ENCODE measurements at regions not wholly inside any gene's neighbourhood (a gene's known extent, or its start where the extent isn't known, plus 50 kb on each side); places are given as distances from the start of the nearest gene placed in this dataset.

GRCh38 chr6:56343295-56343694, 95.9 kb upstream of the COL21A1 start:
- Histone ChIP-seq H3K27ac (ENCODE audit: low read length) (no peak overlapping the region), H4K20me1 (ENCODE audit: insufficient read depth, low read length) (no peaks in the 10 kb centered on the region), H3K4me3 (ENCODE audit: low read depth in 1 of 2, low read length in 2 of 2) (no peak overlapping the region), H3K4me2 (ENCODE audit: insufficient read depth, low read length) (no peak overlapping the region), H2AFZ (ENCODE audit: low read depth, low read length) (no peak overlapping the region), H3K4me1 (ENCODE audit: insufficient read depth, low read length) (no peaks in the 10 kb centered on the region), H3K27me3 (ENCODE audit: insufficient read depth, low read length, poor library complexity) (no peaks in the 10 kb centered on the region), H3K36me3 (ENCODE audit: insufficient read depth, low read length) (no peaks in the 10 kb centered on the region), H3K9ac (ENCODE audit: low read depth, low read length) (no peak overlapping the region), H3K79me2 (ENCODE audit: insufficient read depth, low read length) (no peaks in the 10 kb centered on the region), H3K9me3 (ENCODE audit: insufficient read depth, low read length, severe bottlenecking) (no peaks in the 10 kb centered on the region)
- no peak for TF ChIP-seq CTCF (IDR thresholded peaks at IDR 0.05; ENCODE audit: borderline replicate concordance, extremely low read depth, low read length, poor library complexity, severe bottlenecking)
- no peak for TF ChIP-seq EZH2 (IDR thresholded peaks at IDR 0.05; ENCODE audit: borderline replicate concordance, low read depth, low read length, severe bottlenecking)
- ATAC-seq (ENCODE audit: insufficient read depth, low read depth) (no peak), DNase-seq (no peak)

- H3K4me1 ChIP-seq (ENCODE audit: insufficient read depth, low read length), result no peaks in the 10 kb centered on the region
- H3K9me3 ChIP-seq (ENCODE audit: insufficient read depth, low read length, severe bottlenecking), result no peaks in the 10 kb centered on the region
- ATAC-seq (ENCODE audit: insufficient read depth, low read depth) (no peak), DNase-seq (no peak)
- H2AFZ ChIP-seq (ENCODE audit: low read depth, low read length), result no peak overlapping the region
- no peaks in the 10 kb centered on the region for H4K20me1 ChIP-seq (ENCODE audit: insufficient read depth, low read length)
- no peak overlapping the region for H3K9ac ChIP-seq (ENCODE audit: low read depth, low read length)
- no peaks in the 10 kb centered on the region for H3K27me3 ChIP-seq (ENCODE audit: insufficient read depth, low read length, poor library complexity)
- H3K79me2 ChIP-seq (ENCODE audit: insufficient read depth, low read length), result no peaks in the 10 kb centered on the region
- TF ChIP-seq EZH2 (IDR thresholded peaks at IDR 0.05; ENCODE audit: borderline replicate concordance, low read depth, low read length, severe bottlenecking) (no peak), CTCF (IDR thresholded peaks at IDR 0.05; ENCODE audit: borderline replicate concordance, extremely low read depth, low read length, poor library complexity, severe bottlenecking) (no peak)
- H3K4me2 ChIP-seq (ENCODE audit: insufficient read depth, low read length), result no peak overlapping the region
- H3K27ac ChIP-seq (ENCODE audit: low read length), result no peak overlapping the region
- no peaks in the 10 kb centered on the region for H3K36me3 ChIP-seq (ENCODE audit: insufficient read depth, low read length)
- no peak overlapping the region for H3K4me3 ChIP-seq (ENCODE audit: low read depth in 1 of 2, low read length in 2 of 2)
Measured at GRCh38 chr6:56339524-56339923, 92.1 kb upstream of the COL21A1 start.

GRCh38 chr6:56335726-56336125, 88.3 kb upstream of the COL21A1 start:
- Histone ChIP-seq H3K79me2 (ENCODE audit: insufficient read depth, low read length) (no peaks in the 10 kb centered on the region), H3K4me1 (ENCODE audit: insufficient read depth, low read length) (no peaks in the 10 kb centered on the region), H3K27ac (ENCODE audit: low read length) (no peak overlapping the region), H3K27me3 (ENCODE audit: insufficient read depth, low read length, poor library complexity) (no peaks in the 10 kb centered on the region), H2AFZ (ENCODE audit: low read depth, low read length) (no peak overlapping the region), H3K36me3 (ENCODE audit: insufficient read depth, low read length) (no peaks in the 10 kb centered on the region), H3K9ac (ENCODE audit: low read depth, low read length) (no peak overlapping the region), H3K4me3 (ENCODE audit: low read depth in 1 of 2, low read length in 2 of 2) (no peak overlapping the region), H3K9me3 (ENCODE audit: insufficient read depth, low read length, severe bottlenecking) (no peaks in the 10 kb centered on the region), H3K4me2 (ENCODE audit: insufficient read depth, low read length) (no peak overlapping the region), H4K20me1 (ENCODE audit: insufficient read depth, low read length) (no peaks in the 10 kb centered on the region)
- TF ChIP-seq CTCF (IDR thresholded peaks at IDR 0.05; ENCODE audit: borderline replicate concordance, extremely low read depth, low read length, poor library complexity, severe bottlenecking) (no peak), EZH2 (IDR thresholded peaks at IDR 0.05; ENCODE audit: borderline replicate concordance, low read depth, low read length, severe bottlenecking) (no peak)
- ATAC-seq (ENCODE audit: insufficient read depth, low read depth) (no peak), DNase-seq (no peak)

DNA sequence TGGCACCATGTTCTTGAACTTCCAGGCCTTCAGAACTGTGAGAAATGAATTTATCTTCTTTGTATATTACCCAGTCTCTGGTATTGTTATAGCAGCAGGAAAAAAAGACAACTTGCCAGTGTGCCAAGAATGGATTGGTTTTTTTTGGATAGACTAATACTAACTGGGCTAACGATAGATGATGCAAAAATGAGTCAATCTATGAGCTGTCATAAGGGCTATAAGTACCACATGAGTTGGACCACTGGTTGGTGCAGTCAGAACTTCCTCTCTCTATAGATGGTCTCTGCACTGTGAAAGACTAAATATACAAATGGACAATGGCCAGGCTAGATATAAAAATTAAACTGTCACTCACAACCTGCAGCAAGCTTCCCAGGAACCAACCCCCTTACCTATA, 87.6 kb upstream of the COL21A1 start:
- Histone ChIP-seq H3K27me3 (ENCODE audit: insufficient read depth, low read length, poor library complexity) (no peaks in the 10 kb centered on the region), H3K4me2 (ENCODE audit: insufficient read depth, low read length) (no peak overlapping the region), H2AFZ (ENCODE audit: low read depth, low read length) (no peak overlapping the region), H3K4me3 (ENCODE audit: low read depth in 1 of 2, low read length in 2 of 2) (no peak overlapping the region), H3K4me1 (ENCODE audit: insufficient read depth, low read length) (no peaks in the 10 kb centered on the region), H3K36me3 (ENCODE audit: insufficient read depth, low read length) (no peaks in the 10 kb centered on the region), H3K27ac (ENCODE audit: low read length) (no peak overlapping the region), H3K9ac (ENCODE audit: low read depth, low read length) (no peak overlapping the region), H3K79me2 (ENCODE audit: insufficient read depth, low read length) (no peaks in the 10 kb centered on the region), H3K9me3 (ENCODE audit: insufficient read depth, low read length, severe bottlenecking) (no peaks in the 10 kb centered on the region), H4K20me1 (ENCODE audit: insufficient read depth, low read length) (no peaks in the 10 kb centered on the region)
- DNase-seq (no peak), ATAC-seq (ENCODE audit: insufficient read depth, low read depth) (no peak)
- TF ChIP-seq CTCF (IDR thresholded peaks at IDR 0.05; ENCODE audit: borderline replicate concordance, extremely low read depth, low read length, poor library complexity, severe bottlenecking) (no peak), EZH2 (IDR thresholded peaks at IDR 0.05; ENCODE audit: borderline replicate concordance, low read depth, low read length, severe bottlenecking) (no peak)
